Mesenchymal stem cell (in vitro differentiated cells and primary cell): ENCODE measurements at regions not wholly inside any gene's neighbourhood (a gene's known extent, or its start where the extent isn't known, plus 50 kb on each side); places are given as distances from the start of the nearest gene placed in this dataset.

Experiments
- DNase-seq: peaks from one replicate; pipeline ENCODE4 v3.0.0-alpha.2; 2013
- H2AFZ ChIP-seq: one replicate; pipeline ENCODE4 v1.6.1; 2013; ENCODE audit warnings: low read depth, mild to moderate bottlenecking, control low read depth, inconsistent platforms, low read length, moderate library complexity
- H2AK5ac ChIP-seq: 2 replicates; pipeline ENCODE4 v1.6.1; 2013; ENCODE audit warnings: low read length, moderate library complexity, mild to moderate bottlenecking, inconsistent platforms; ENCODE audit not compliant: severe bottlenecking
- H2BK120ac ChIP-seq: one replicate; pipeline ENCODE4 v1.6.1; 2013; ENCODE audit warnings: low read depth, mild to moderate bottlenecking, inconsistent platforms, low read length, moderate library complexity
- H2BK12ac ChIP-seq, 2 experiments: one replicate each; pipeline ENCODE4 v1.6.1; 2013; ENCODE audit warnings: inconsistent platforms in 2 of 2, low read length in 2 of 2, mild to moderate bottlenecking in 2 of 2, moderate library complexity in 2 of 2, control low read depth in 1 of 2
- H2BK15ac ChIP-seq: one replicate; pipeline ENCODE4 v1.6.1; 2013; ENCODE audit warnings: mild to moderate bottlenecking, low read depth, inconsistent platforms; ENCODE audit not compliant: poor library complexity, severe bottlenecking
- H2BK5ac ChIP-seq: 2 replicates; pipeline ENCODE4 v1.6.1; 2013; ENCODE audit warnings: low read depth, mild to moderate bottlenecking, low read length, control low read depth, inconsistent platforms; ENCODE audit not compliant: poor library complexity, severe bottlenecking
- H3K14ac ChIP-seq, 2 experiments: one replicate each; pipeline ENCODE4 v1.6.1; 2013; ENCODE audit warnings: inconsistent platforms in 2 of 2, low read length in 2 of 2, control low read depth in 1 of 2, mild to moderate bottlenecking in 1 of 2, moderate library complexity in 1 of 2
- H3K18ac ChIP-seq, 2 experiments: one replicate each; pipeline ENCODE4 v1.6.1; 2013; ENCODE audit warnings: inconsistent platforms in 2 of 2, low read length in 2 of 2, control low read depth in 1 of 2, low read depth in 1 of 2, mild to moderate bottlenecking in 1 of 2
- H3K23ac ChIP-seq, 2 experiments: one replicate each; pipeline ENCODE4 v1.6.1; 2013; ENCODE audit warnings: inconsistent platforms in 2 of 2, low read length in 2 of 2, mild to moderate bottlenecking in 2 of 2, moderate library complexity in 2 of 2, control low read depth in 1 of 2
- H3K27ac ChIP-seq: 2 replicates; pipeline ENCODE4 v1.5.1; 2013; ENCODE audit warnings: mild to moderate bottlenecking, moderate library complexity, low read length, control low read depth, inconsistent platforms; ENCODE audit not compliant: poor library complexity, severe bottlenecking
- H3K27me3 ChIP-seq, 2 experiments: 2 replicates each; pipeline versions ENCODE4 v1.6.1 to v1.7.0; 2013; ENCODE audit warnings: low read length in 2 of 2, mild to moderate bottlenecking in 2 of 2, moderate library complexity in 2 of 2, control low read depth in 1 of 2, inconsistent platforms in 1 of 2; ENCODE audit not compliant: control insufficient read depth in 1 of 2, insufficient read depth in 1 of 2
- H3K36me3 ChIP-seq, 2 experiments: 2 replicates each; pipeline versions ENCODE4 v1.6.1 to v1.7.0; 2013; ENCODE audit warnings: low read length in 2 of 2, control low read depth in 1 of 2, inconsistent platforms in 1 of 2, low read depth in 1 of 2, mild to moderate bottlenecking in 1 of 2; ENCODE audit not compliant: insufficient read depth in 2 of 2, control insufficient read depth in 1 of 2
- H3K4ac ChIP-seq, 2 experiments: one replicate each; pipeline ENCODE4 v1.6.1; 2013; ENCODE audit warnings: inconsistent platforms in 2 of 2, low read length in 2 of 2, mild to moderate bottlenecking in 2 of 2, moderate library complexity in 2 of 2, control low read depth in 1 of 2, low read depth in 1 of 2
- H3K4me1 ChIP-seq: 2 replicates; pipeline ENCODE4 v1.6.1; 2013; ENCODE audit warnings: low read depth, low read length, control low read depth; ENCODE audit not compliant: control insufficient read depth, insufficient read depth
- H3K4me2 ChIP-seq: 2 replicates; pipeline ENCODE4 v1.6.1; 2013; ENCODE audit warnings: low read length, mild to moderate bottlenecking, inconsistent platforms; ENCODE audit not compliant: poor library complexity, severe bottlenecking
- H3K4me3 ChIP-seq, 2 experiments: 2 replicates each; pipeline versions ENCODE4 v1.5.1 to v1.7.0; 2013; ENCODE audit warnings: low read length in 2 of 2, mild to moderate bottlenecking in 2 of 2, control low read depth in 1 of 2, low read depth in 1 of 2; ENCODE audit not compliant: insufficient read depth in 1 of 2
- H3K79me1 ChIP-seq: replicated peaks from 2 replicates; pipeline ENCODE4 v1.6.1; 2013; ENCODE audit warnings: mild to moderate bottlenecking, control low read depth, low read length, inconsistent platforms; ENCODE audit not compliant: poor library complexity, severe bottlenecking
- H3K9ac ChIP-seq: 2 replicates; pipeline ENCODE4 v1.7.0; 2013; ENCODE audit warnings: mild to moderate bottlenecking, low read length, moderate library complexity
- H3K9me3 ChIP-seq: 2 replicates; pipeline ENCODE4 v1.7.0; 2013; ENCODE audit warnings: mild to moderate bottlenecking, low read length; ENCODE audit not compliant: control insufficient read depth
- H4K8ac ChIP-seq: one replicate; pipeline ENCODE4 v1.6.1; 2013; ENCODE audit warnings: inconsistent platforms, mild to moderate bottlenecking, low read length, moderate library complexity
- H4K91ac ChIP-seq: one replicate; pipeline ENCODE4 v1.6.1; 2013; ENCODE audit warnings: mild to moderate bottlenecking, low read length, inconsistent platforms
- WGBS: methylation state at CpG from one replicate; pipeline ENCODE4 v1.1.7; 2013; ENCODE audit warnings: mixed read lengths; 5-methylcytosine and 5-hydroxymethylcytosine counted together

DNA sequence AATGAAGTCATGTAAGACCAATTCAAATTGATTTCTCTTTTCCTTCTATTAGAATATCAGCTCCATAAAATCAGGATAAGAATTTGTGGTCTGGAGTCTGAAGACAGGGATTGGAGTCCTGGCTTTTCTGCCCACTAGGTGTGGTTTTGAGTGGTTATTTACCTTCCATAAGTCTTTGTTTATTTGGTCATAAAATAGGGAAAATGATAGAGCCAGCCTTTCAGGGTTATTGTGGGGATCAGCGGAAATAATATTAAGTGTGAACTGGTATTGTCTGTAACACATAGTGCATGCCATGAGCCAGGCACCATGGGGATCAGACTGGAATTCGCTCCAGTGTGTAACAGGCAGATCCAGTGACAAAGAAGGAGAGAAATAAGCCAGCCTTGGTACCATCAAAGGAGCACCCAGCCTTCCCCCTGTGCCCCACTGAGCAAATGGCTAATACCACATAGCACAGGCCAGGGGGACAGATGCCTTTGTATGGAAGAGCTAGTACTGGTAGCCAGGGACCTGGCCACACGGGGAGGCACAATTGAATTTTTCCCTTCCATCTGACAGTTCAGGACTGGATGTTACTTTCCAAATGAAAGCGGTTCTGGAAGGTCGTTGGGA lies 509.7 kb upstream of the PODXL start:
- peak overlapping the region; percentile 64 for H3K9ac ChIP-seq
- H2BK120ac ChIP-seq: peak overlapping the region; percentile 55
- H4K8ac ChIP-seq: peak overlapping the region; percentile 52
- H4K91ac ChIP-seq: peak overlapping the region; percentile 14
- no peaks in the 10 kb centered on the region for H3K79me1 ChIP-seq
- peak overlapping the region; percentile 39 for H2BK5ac ChIP-seq
- no peak overlapping the region for H3K4me2 ChIP-seq
- H2AK5ac ChIP-seq: peak overlapping the region; percentile 78
- peaks cover 11% of the 10 kb centered on the region for H3K4me1 ChIP-seq
- H3K4ac ChIP-seq: peak overlapping the region in 1 of 2 experiments; percentile 20
- H3K23ac ChIP-seq: no peak overlapping the region
- H3K27me3 ChIP-seq: no peaks in the 10 kb centered on the region
- no peaks in the 10 kb centered on the region for H3K9me3 ChIP-seq
- peak overlapping the region; percentile 50 to 69 for H3K18ac ChIP-seq
- peak overlapping the region in 1 of 2 experiments; percentile 21 for H3K4me3 ChIP-seq
- H3K36me3 ChIP-seq: no peaks in the 10 kb centered on the region
- no peak overlapping the region for H3K14ac ChIP-seq
- peak overlapping the region; percentile 91 for H3K27ac ChIP-seq
- peak overlapping the region; percentile 57 for H2AFZ ChIP-seq
- peak overlapping the region; percentile 73 for H2BK15ac ChIP-seq
- H2BK12ac ChIP-seq: peak overlapping the region; percentile 3 to 69
- WGBS: 73% methylated on average over 5 of the region's 5 CpGs
- no peak for DNase-seq

DNA sequence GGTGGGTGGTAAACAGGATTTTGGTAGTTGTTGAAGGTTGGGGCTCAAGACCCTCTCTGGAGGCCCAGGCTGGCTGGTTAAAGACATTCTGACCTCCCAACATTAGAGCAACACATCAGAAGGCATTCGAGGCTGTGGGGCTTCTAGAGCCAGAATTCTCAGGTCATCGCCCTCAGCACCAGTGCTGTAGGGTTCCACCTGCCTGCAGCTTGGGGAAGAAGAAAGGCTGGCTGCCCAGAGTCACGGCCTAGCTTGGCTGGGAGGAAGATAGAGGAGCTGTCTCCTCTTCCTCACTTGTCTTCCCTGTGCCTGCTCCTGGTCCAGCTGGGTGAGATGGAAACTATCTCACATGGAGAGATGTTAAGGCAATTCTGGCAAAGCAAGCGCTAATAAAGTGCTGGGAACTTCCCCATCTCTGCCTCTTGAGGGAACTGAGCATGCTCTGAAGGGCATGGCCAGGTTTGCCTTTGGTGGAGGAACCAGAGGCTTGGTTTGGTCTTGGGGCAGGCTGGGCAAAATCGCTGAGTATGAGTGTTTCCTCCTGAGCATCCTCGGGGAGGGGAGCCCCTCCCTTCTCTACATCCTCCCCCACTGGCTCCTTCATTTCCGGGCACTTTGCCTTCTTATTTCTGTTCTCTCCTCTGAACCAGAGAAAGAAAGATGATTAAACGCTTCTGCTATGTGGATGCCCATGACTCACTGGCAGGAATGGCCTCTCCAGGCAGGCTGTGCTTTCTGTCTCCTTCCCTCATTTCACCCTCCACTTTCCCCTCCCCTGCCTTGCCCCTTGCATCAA lies 509.0 kb upstream of the PODXL start:
- H3K27me3 ChIP-seq: no peaks in the 10 kb centered on the region
- peak overlapping the region; percentile 30 for H4K8ac ChIP-seq
- H3K27ac ChIP-seq: peak overlapping the region; percentile 91
- 32% methylated on average over 8 of the region's 8 CpGs for WGBS
- peak overlapping the region in 1 of 2 experiments; percentile 86 for H3K14ac ChIP-seq
- peak overlapping the region; percentile 64 for H3K9ac ChIP-seq
- peak overlapping the region; percentile 45 for H2AK5ac ChIP-seq
- no peak overlapping the region for H3K4me3 ChIP-seq
- peak overlapping the region; percentile 41 to 71 for H3K18ac ChIP-seq
- H2BK12ac ChIP-seq: peak overlapping the region; percentile 40 to 75
- H3K4me1 ChIP-seq: peaks cover 11% of the 10 kb centered on the region
- H3K36me3 ChIP-seq: no peaks in the 10 kb centered on the region
- H3K23ac ChIP-seq: no peak overlapping the region
- peak overlapping the region in 1 of 2 experiments; percentile 74 for H3K4ac ChIP-seq
- peak overlapping the region; percentile 65 for H4K91ac ChIP-seq
- H3K9me3 ChIP-seq: no peaks in the 10 kb centered on the region
- no peak overlapping the region for H3K4me2 ChIP-seq
- H2BK15ac ChIP-seq: no peak overlapping the region
- no peaks in the 10 kb centered on the region for H3K79me1 ChIP-seq
- H2AFZ ChIP-seq: peak overlapping the region; percentile 47
- no peak overlapping the region for H2BK120ac ChIP-seq
- peak overlapping the region; percentile 44 for H2BK5ac ChIP-seq
- peak; percentile 92 for DNase-seq

DNA sequence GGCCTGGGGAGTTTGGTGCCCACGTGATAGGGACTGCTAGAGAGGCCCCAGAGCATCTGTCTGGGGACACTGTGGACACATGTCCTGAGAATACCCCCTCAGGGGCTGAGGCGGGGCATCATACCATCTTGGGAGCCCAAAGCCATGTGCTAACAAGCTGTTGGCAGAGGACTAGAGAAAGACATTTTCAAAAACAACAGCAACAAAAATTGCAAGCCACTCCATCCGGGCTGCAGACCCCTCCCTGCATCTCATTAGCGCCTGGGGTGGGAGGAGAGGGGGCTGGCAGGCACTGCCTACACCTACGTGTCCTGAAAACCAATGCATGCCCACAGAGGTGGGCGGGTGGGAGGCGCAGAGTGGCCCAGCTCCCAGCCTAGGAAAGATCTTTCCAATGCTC lies 507.4 kb upstream of the PODXL start:
- Histone ChIP-seq H3K27me3 (no peaks in the 10 kb centered on the region), H3K27ac (no peak overlapping the region), H2BK12ac (no peak overlapping the region), H2BK15ac (no peak overlapping the region), H3K14ac (peak overlapping the region in 1 of 2 experiments; percentile 95), H4K8ac (no peak overlapping the region), H3K4me2 (no peak overlapping the region), H3K18ac (peak overlapping the region in 1 of 2 experiments; percentile 56), H2BK120ac (no peak overlapping the region), H3K4me1 (peaks cover 11% of the 10 kb centered on the region), H3K23ac (no peak overlapping the region), H2BK5ac (no peak overlapping the region), H3K4ac (no peak overlapping the region), H3K79me1 (no peaks in the 10 kb centered on the region), H4K91ac (no peak overlapping the region), H3K36me3 (no peaks in the 10 kb centered on the region), H3K9ac (no peak overlapping the region), H3K4me3 (no peak overlapping the region), H2AK5ac (peak overlapping the region; percentile 67), H2AFZ (no peak overlapping the region), H3K9me3 (no peaks in the 10 kb centered on the region)
- WGBS: 82% methylated on average over 7 of the region's 7 CpGs
- no peak for DNase-seq

DNA sequence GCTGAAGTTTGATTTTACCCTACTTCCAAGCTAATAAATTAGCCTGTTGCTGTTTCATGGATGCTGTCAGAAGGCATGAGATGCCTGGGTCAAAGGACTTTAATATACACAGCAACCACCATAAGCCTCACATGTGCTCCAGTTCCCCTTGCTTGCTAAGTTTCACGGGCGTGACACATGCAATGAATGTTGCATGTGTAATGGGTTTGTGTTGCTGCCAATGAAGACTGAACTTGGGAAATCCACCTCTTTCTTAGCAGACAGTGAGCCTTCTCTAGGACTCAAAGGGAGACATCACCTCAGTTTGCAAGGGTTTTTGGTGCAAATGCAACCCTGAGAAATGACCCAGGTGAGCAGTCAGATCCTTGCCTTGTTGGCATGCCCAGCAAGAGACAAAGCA lies 505.5 kb upstream of the PODXL start:
- Histone ChIP-seq H3K9ac (peak overlapping the region; percentile 37), H3K4me3 (no peak overlapping the region), H4K91ac (no peak overlapping the region), H3K23ac (no peak overlapping the region), H3K4ac (no peak overlapping the region), H3K4me1 (peaks cover 11% of the 10 kb centered on the region), H3K79me1 (no peaks in the 10 kb centered on the region), H3K14ac (no peak overlapping the region), H3K27ac (no peak overlapping the region), H4K8ac (no peak overlapping the region), H3K4me2 (no peak overlapping the region), H2AK5ac (no peak overlapping the region), H3K9me3 (no peaks in the 10 kb centered on the region), H3K36me3 (no peaks in the 10 kb centered on the region), H3K18ac (no peak overlapping the region), H2AFZ (no peak overlapping the region), H2BK12ac (no peak overlapping the region), H2BK5ac (no peak overlapping the region), H3K27me3 (no peaks in the 10 kb centered on the region), H2BK15ac (no peak overlapping the region), H2BK120ac (no peak overlapping the region)
- DNase-seq: no peak
- 92% methylated on average over 2 of the region's 2 CpGs for WGBS
